ENCODE measurements at regions not wholly inside any gene's neighbourhood (a gene's known extent, or its start where the extent isn't known, plus 50 kb on each side); places are given as distances from the start of the nearest gene placed in this dataset.

DNA sequence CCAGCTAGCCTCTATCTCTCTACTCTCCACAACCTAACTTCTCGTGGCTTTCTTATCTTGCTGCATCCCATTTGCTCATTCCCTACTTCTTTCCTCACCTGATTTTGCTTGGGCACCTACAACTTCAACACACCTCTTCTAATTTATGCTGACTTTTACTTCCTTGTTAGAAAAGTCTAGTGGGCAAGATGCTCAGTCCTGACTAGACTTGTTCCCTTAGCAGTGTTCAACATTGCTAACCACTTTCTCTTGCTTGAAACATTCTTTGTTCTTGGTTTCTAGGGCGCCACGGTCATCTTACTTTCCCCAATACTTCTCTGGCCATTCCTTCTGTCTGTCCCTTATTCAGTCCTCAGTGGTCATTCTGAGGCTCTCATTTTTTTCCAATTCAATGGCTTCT, 454.7 kb upstream of the CWC22 start:
- no peak for DNase-seq (ENCODE audit: low spot score)

DNA sequence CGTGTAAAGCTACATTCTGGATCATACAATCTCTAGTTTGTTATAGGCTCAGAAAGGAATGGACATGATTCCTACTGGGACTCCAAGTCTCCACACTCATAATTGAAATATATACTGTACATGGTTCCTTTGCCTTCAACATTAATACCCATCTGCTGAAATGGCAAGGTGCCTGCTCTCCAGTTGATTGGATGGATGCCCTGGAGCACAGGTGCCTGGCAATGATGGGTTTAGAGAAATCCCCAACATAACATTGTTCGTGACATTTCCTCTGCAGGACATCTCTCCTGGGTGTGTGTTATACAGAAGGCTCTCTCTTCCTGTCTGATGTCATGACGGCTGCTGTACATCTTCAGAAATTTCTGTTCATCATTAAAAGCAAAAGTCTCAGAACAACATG, 449.7 kb upstream of the CWC22 start:
- no peak for DNase-seq (ENCODE audit: low spot score)

DNA sequence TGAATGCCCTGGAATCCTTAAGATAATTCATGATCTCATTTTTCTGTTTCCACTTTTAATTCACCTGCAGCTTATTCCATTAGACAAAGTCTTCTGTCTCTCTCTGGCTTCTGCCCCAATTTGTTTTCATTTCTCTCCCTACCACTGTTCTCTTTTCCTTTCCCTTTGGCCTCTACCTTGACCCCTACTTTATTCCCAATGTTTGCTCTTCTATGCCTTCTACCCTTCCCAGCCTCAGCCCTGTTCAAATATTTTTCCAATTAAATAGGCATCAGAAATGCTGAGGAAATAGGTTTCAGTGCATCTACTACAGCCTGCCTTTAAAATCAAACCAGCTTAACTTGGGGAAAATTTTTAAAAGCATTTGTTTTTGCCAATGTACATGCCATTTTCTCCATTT, 443.7 kb upstream of the CWC22 start:
- no peak for DNase-seq (ENCODE audit: low spot score)

DNA sequence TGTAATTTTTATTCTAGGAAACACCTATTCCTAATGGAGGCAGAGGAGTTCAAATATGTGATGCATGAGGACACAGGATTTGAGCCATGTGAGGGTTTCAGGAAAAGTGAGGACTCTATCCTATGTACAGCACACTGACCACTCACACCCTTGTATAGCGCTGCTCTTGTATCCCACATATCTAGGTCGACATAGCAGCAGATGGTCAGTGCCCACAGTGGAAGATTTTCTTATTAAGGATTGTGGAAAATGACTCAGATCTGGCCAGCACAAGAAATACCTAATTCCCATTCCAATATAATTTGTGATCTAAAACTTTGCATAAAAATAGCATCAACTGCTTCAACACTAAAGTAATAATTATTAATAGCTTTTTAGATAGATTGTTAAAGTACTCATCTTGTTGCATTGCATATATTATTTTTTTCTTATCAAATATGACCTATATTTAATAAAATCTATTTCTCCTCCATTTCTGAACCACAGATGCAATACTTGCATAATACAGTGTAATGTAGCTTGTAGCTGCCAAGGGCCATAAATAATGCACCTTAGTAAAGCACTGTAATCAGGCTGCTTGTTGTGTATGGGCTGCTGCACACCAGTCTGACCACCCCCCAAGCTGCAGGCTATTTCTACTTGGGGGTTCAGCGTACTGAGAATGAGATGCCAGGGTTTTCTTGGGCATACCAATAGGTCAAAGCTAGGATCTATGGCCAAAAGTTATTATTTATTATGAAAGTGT, 442.2 kb upstream of the CWC22 start:
- no peak for DNase-seq (ENCODE audit: low spot score)

DNA sequence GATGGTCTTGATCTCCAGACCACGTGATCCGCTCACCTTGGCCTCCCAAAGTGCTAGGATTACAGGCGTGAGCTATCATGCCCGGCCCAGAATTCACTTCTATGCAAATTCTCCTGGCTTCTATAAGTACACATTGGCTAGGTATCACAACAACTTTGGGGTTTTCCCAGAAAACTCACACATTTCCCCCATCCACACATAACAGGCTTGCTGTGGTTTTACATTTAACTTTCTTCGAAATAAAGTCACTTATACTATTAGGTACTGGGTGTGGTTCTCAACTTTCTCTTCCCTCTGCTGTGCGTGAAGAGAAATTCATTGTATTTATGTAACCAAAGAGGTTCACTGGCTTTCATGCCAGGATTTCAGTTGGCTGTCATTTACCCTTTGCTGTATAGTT, 439.4 kb upstream of the CWC22 start:
- no peak for DNase-seq (ENCODE audit: low spot score)

DNA sequence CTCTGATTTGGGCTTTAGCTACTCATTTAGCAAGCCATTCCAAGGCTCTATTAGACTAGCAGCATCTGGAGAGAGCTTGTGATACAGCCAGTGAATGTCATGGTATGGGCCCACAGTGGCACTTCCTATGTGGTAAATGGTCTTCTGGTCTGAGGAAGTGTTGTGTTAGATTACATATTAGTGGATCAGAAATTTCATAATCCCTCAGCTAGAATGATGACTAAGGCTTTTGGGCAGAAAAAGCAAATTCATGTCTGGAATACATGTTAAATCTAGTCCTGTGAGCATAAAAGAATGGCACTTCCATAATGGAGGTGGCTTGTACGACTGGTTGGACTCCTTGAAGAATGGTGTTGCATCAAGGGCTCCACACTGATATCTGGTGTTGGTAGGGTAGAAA, 436.8 kb upstream of the CWC22 start:
- DNase-seq (ENCODE audit: low spot score) = no peak

DNA sequence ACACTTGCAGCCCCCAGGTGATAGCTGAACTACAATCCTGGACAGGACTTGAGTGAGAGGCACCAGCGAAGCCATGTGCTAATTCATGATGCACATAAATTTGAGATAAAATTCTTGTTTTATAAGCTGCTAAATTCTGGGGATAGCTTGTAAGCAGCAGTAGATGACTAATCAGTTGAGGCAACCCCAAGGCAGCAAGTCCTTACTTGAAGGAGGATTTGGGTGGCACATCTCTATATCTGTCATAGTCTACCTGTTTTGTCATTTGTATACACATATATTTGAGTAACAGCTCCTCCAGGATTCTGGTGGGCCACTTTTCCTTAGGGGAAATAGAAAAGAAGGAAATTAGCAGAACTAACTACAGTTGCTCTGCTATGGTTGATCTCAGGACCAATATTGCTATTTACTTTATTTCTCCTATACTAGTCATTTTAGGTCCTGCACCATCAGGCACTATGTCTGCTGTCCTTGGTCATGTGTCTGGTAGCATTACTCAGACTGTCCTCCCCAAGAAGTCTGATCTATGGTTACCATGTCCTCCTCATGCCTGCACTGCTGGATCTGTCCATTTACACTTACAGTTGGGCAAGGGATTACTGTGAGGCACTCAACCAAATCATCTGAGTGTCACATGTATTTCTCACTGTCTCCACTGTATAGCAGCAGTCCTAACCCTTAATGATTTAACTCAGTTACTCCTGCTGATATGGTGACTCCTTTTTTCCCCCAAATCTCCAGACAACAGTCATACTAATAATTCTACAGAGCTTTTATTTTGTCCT, 436.0 kb upstream of the CWC22 start:
- no peak for DNase-seq (ENCODE audit: low spot score)

DNA sequence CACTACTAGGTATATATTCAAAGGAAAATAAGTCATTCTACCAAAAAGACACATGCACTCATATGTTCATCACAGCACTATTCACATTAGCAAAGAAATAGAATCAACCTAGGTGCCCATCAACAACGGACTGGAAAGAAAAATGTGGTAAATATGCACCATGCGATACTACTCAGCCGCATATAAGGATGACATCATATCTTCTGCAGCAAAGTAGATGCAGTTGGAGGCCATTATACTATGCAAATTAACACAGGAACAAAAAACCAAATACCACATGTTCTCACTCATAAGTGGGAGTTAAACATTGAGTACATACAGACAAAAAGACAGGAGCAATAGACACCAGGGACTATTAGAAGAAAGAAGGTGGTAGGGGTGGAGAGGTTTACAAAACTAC, 412.1 kb upstream of the CWC22 start:
- DNase-seq (ENCODE audit: low spot score) = no peak

DNA sequence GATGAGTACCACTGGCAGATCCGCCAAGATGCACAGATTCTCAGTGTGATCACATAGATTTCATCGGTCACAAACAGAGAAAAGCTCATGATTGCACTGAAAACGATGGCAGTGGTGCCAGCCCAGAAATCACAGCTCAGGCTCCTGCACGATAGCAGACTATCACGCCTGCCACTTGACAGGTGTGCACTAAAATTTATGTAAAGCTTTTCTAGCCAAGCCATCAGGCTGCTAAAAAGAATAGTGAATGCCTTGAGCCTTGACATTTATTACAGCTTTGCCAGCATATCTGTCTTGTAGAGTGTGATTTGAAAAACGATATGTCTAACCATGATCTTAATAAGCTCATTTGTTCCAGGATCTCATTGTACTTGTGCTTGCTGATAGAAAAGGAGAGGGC, 409.5 kb upstream of the CWC22 start:
- DNase-seq (ENCODE audit: low spot score) = no peak

DNA sequence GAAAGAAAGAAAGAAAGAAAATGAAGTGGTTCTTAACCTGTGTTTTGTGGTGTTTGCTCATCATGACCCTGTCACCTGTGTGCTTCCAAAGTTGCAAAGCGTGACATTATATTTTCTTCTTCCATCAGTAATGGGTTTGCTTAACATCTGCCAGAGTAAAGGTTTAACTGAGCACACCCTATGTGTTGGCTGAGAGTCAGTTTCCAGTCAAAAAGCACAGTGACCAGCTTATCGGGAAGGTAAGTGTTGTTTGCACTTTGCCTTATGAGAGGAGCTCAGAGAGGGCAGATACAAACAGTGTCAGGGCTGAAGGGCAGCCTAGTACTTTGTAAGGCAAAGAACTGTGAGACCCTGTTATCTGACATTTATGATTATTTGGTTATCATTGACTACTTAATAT, 406.2 kb upstream of the CWC22 start:
- no peak for DNase-seq (ENCODE audit: low spot score)

DNA sequence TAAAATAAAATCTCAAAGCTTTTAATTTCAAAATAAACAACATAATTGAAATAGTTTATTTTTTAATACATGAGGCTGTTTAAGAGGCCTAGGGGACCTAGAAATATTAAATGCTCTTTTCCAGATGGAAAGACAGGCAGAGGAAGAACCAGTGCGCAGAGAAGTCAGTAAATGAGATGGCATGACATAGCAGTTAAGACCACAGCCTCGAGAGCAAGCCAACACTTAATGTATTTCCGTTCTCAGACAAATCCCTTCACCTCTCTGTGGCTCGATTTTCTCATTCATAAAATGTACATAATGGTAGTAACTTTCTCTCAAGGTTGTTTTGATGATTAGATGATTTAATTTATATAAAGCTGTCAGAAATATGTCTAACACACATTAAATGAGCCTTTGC, 405.1 kb upstream of the CWC22 start:
- no peak for DNase-seq (ENCODE audit: low spot score)

DNA sequence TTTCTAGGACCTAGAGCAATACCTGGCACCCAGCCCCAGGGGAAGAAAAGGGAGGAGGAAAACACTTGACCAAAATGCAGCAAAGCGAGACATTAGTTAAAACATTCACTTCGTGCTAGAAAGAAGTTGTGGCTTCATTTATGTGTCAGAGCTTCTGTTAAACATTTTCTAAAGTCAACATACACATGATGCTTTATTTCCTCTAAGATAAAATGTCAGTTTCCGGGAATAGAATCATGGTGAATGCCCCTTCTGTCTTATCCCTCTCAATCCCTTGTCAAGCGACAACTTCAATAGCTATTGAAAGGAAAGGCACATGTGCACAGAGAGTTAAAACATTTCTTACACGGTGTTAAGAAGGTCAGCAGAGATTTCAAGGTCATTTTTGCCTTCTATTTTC, 404.6 kb upstream of the CWC22 start:
- no peak for DNase-seq (ENCODE audit: low spot score)

DNA sequence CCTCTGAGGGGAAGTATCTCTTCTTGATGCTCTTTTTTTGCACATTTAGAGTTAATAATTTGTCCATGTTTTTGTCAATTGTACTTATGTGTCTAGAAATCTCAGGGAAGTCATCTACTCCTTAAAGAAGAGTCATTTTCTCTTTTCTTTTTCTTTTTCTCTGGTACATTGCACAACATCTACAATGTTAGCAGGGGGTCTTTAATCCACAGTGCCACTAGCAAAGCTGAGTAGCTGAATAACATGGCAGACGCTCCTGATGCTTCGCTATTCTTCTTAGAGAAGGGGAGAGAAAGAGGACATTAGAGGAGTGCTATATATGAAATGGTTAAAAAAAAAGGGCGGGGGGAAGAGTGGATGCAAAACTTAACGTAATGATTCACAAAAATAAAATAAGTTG, 399.6 kb upstream of the CWC22 start:
- DNase-seq (ENCODE audit: low spot score) = no peak

DNA sequence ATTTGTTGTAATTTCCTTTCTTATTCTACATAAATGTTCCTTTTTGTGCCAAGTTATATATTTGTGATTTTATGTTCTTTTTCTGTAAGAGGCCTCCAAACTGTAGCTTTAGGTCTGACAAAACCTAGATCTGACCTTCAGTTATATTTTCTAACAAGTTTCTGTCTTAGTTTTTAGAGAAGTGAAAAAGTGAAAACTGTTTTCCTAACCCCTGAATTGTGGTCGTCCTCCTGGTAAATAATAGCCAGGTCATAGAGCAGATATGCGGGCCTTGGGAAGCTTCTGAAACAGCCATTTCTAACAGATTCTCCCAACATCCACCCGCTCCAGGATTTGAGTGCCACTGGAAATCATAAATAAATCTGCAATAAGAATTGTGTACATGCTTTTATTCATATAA, 398.4 kb upstream of the CWC22 start:
- no peak for DNase-seq (ENCODE audit: low spot score)

DNA sequence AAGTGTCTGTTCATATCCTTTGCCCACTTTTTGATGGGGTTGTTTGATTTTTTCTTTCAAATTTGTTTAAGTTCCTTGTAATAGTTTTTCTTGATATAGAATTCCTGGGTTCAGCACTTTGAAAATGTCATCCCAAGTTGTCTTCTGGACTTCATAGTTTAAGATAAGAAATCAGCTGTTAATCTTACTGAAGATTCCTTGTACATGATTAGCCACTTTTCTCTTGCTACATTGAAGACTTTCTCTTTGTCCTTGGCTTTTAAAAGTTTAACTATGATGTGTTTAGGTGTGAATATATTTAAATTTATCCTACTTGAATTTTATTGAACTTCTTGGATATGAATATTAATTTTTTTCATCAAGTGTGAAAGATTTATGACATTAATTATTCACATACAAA, 387.2 kb upstream of the CWC22 start:
- no peak for DNase-seq (ENCODE audit: low spot score)

DNA sequence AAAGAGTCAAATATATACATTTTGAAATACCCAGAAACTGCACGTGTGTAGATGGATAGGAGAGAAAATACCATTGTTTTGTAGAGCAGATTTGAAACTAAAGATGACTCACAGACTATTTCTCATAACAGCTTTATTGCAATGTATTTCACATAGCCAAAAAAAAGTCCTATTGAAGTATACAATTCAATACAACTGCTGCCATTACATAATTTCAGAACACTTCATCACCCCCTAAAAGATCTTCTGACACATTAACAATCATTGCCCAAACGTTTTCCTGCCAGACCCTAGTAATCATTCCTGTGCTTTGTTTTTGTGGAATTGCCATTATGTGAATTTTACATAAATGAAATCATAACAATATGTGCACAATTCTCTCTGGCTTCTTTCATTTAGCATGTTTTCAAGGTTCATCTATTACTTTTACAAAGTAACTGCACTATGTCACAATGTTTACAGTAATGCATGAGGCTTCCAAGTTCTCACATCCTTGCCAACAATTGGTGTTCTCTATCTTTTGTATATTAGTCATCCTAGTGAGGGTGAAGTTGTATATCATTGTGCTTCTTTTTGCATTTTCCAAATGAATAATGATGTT, 378.6 kb upstream of the CWC22 start:
- DNase-seq (ENCODE audit: low spot score) = no peak

DNA sequence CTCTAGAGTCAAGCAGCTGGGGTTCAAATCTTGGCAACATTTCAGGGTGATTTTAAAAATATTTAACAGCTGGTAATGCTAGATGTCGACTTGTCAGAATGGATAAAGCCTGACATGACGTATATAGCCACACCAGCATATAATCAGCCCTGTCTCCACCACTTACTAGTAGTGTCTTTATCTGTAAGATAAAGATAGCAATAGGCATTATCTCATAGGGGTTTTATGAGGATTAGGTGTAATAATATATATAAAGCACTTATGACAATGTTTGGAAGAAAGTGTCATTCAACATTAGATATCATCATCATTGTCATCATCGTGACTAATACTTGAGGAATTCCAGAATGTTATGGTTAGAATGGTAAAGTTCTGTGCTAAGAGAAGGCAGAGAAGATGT, 369.0 kb upstream of the CWC22 start:
- no peak for DNase-seq (ENCODE audit: low spot score)

DNA sequence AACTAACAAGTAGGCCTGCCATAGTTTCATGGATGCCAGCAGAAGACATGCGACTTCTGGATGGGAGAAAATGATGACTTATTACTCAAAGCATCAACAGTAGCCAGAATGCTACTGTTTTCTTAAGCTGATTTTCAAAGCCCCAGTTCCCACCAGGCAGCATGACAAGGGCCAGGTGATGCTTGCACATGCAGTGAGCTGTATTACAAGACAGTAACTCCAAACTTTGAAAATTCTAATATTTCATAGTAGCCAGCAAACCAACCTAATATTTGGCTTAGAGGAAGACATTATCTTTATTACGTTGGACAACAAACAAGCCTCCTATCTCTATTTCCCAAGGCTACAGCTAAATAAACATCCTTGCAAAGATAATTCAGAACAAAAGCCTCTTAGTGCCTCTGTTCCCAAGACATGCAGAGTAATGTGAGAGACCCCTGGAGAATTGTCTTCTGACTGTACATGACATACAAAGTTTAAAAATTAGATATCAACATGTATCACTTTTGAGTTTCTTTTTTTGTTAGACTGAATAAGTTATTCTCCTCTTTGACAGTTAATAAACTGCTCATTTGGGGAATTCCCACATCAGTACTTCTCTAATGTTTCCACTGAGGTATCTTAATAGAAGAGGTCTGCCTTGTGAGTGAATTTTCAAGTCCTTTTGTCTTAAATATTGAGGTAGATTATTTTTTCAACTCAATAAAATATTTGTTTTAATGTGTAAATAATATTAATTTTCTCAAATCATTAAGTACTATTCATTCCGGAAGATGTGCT, 367.6 kb upstream of the CWC22 start:
- no peak for DNase-seq (ENCODE audit: low spot score)

DNA sequence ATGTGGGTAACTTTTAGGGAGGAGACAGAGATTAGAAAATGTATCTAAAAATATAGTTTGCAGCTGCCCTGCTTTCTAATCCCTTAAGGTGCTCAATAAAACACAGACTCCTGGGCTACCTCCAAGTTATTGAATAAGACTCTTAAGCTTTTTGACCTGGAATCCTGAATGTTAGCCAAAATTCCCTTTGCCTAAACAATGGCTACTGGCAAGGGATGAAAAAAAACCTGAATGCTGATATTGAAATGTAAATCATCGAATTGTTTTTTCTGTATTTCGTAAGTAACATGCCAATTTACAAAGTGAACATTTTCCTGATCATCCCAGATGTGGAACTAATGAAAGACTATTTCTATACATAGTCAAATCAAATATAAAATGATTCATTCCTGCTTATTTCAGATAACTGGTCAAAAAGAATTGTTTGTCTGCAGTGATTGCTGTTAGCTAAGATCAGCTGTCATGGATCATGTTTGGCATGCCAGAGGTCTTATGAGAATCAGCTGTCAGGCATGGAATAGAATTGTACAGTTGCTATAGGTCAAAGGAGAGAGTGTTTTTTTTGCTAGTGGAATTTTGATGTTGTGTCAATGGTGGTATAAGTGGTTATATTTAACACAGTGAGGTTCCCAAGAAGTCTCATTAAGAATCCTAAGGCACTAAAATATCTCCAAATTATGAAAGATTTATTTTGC, 363.6 kb upstream of the CWC22 start:
- no peak for DNase-seq (ENCODE audit: low spot score)

DNA sequence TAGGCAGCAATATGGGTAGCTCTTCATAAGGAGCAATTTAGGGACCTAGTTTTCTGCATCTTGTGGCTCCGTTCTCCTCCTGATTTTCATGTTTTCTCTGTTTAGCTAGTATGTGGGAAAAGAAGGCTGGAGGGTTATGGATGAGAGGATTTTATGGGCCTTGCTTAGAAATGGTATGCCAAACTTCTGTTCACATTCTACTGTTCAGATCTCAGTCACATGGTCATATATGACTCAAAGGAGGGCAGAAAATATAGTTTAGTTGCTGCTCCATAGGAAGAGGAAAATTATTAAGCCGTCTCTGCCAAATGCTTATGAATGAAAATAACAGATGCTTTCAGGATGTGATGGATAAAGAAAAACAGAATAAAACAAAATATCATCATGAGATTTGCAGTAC, 361.8 kb upstream of the CWC22 start:
- DNase-seq (ENCODE audit: low spot score) = no peak

DNA sequence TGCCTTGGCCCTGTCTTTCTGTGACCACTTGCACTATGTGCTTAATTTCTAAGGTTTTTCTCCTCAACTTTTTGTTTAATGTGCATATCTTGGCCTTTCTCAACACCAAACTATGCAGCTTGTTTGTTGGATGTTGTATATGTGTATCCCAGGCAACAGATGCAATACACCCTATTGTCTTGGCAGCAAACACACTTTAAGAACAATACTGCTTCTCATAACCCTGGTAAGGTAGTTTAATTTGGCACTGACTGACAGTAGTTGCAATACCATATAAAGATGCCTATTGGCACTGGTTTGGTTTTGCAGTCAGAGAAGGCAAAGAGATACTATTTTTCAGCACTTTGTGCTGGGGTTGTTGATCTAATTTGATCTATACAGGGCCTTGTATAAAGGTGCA, 360.7 kb upstream of the CWC22 start:
- no peak for DNase-seq (ENCODE audit: low spot score)

DNA sequence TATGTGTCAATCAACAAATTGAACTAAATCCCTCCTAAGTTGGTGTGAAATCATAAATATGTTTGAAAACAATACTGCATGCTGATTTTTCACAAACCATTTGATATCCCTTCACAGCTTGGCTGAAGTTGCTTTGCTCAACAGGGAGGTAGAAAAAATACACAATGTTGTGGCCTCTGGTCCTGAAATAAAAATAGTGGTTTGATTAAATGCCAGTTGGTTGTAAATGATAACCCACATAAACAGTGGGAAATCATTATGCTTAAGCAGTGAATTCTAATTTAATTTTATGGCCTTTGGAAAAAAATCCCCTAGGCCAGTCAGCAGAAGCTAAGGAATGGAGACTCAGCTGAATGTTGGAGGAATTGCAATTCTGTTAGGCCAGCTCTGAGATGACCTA, 359.4 kb upstream of the CWC22 start:
- DNase-seq (ENCODE audit: low spot score) = no peak
